ENCODE measurements at regions not wholly inside any gene's neighbourhood (a gene's known extent, or its start where the extent isn't known, plus 50 kb on each side); places are given as distances from the start of the nearest gene placed in this dataset.
"Not testable (repeated sequence)": the region's sequence is repeated elsewhere in the genome, so short reads cannot be mapped to it uniquely, and the experiment has no call there.

- no peak overlapping the region for H3K4me3 ChIP-seq (ENCODE audit: control insufficient read depth, low read depth, low read length)
- DNase-seq (ENCODE audit: low read depth), result no peak
- TF ChIP-seq CTCF (IDR thresholded peaks at IDR 0.05; ENCODE audit: control insufficient read depth, insufficient read depth, low read depth, low read length, missing control alignments), result no peak
These were observed 97.9 kb upstream of the GALNT15 start for GRCh38 chr3:16076564-16076963.

- not testable (repeated sequence) for H3K4me3 ChIP-seq (ENCODE audit: control insufficient read depth, low read depth, low read length); DNase-seq (ENCODE audit: low read depth)
These were observed 97.3 kb upstream of the GALNT15 start for GRCh38 chr3:16077146-16077545.

- DNase-seq (ENCODE audit: low read depth); H3K4me3 ChIP-seq (ENCODE audit: control insufficient read depth, low read depth, low read length): not testable (repeated sequence)
These were observed 96.8 kb upstream of the GALNT15 start for GRCh38 chr3:16077681-16078080.

GRCh38 chr3:16079519-16079918 lies 95.0 kb upstream of the GALNT15 start:
- no peak for TF ChIP-seq CTCF (IDR thresholded peaks at IDR 0.05; ENCODE audit: control insufficient read depth, insufficient read depth, low read depth, low read length, missing control alignments)
- no peak for DNase-seq (ENCODE audit: low read depth)

GRCh38 chr3:16081661-16082060 lies 92.8 kb upstream of the GALNT15 start:
- no peak overlapping the region for H3K4me3 ChIP-seq (ENCODE audit: control insufficient read depth, low read depth, low read length)
- no peak for TF ChIP-seq CTCF (IDR thresholded peaks at IDR 0.05; ENCODE audit: control insufficient read depth, insufficient read depth, low read depth, low read length, missing control alignments)
- DNase-seq (ENCODE audit: low read depth), result no peak

More at GRCh38 chr3:16079519-16079918, 95.0 kb upstream of the GALNT15 start:
- H3K4me3 ChIP-seq (ENCODE audit: control insufficient read depth, low read depth, low read length), result no peak overlapping the region

- no peak for DNase-seq (ENCODE audit: low read depth)
- no peak for TF ChIP-seq CTCF (IDR thresholded peaks at IDR 0.05; ENCODE audit: control insufficient read depth, insufficient read depth, low read depth, low read length, missing control alignments)
- H3K4me3 ChIP-seq (ENCODE audit: control insufficient read depth, low read depth, low read length), result no peak overlapping the region
These were observed 89.6 kb upstream of the GALNT15 start for GRCh38 chr3:16084887-16085286.

GRCh38 chr3:16085410-16085809 lies 89.1 kb upstream of the GALNT15 start:
- no peak for TF ChIP-seq CTCF (IDR thresholded peaks at IDR 0.05; ENCODE audit: control insufficient read depth, insufficient read depth, low read depth, low read length, missing control alignments)
- DNase-seq (ENCODE audit: low read depth), result no peak
- H3K4me3 ChIP-seq (ENCODE audit: control insufficient read depth, low read depth, low read length), result no peak overlapping the region

GRCh38 chr3:16085884-16086608 lies 88.4 kb upstream of the GALNT15 start:
- H3K4me3 ChIP-seq (ENCODE audit: control insufficient read depth, low read depth, low read length), result no peak overlapping the region
- TF ChIP-seq CTCF (IDR thresholded peaks at IDR 0.05; ENCODE audit: control insufficient read depth, insufficient read depth, low read depth, low read length, missing control alignments), result no peak
- DNase-seq (ENCODE audit: low read depth), result no peak

All from AG09309 (cell line).